ENCODE measurements at regions not wholly inside any gene's neighbourhood (a gene's known extent, or its start where the extent isn't known, plus 50 kb on each side); places are given as distances from the start of the nearest gene placed in this dataset.
A peak's percentile ranks its signal among the peaks of the same experiment; 100 is the strongest.

GRCh38 chr17:43328650-43329049 lies 70.1 kb upstream of the ARL4D start:
- no peaks in the 10 kb centered on the region for H3K36me3 Mint-ChIP-seq (ENCODE audit: insufficient read depth, unreplicated experiment)
- POLR2A ChIA-PET = interaction anchor here (0.9 to 2.5 kb wide), 6 partner anchors 10 to 57 kb away, joined by 4 to 11 read pairs (median 6); no protein-coding TSS in a partner anchor
- CTCF ChIA-PET = interaction anchor here (0.6 to 0.9 kb wide), 4 partner anchors 10 to 1854 kb away, joined by 3 read pairs; no protein-coding TSS in a partner anchor

GRCh38 chr17:43327834-43328420 lies 70.9 kb upstream of the ARL4D start:
- TF ChIP-seq CTCF (IDR thresholded peaks at IDR 0.05; ENCODE audit: unreplicated experiment) = no peak
- ChIA-PET POLR2A (interaction anchor here (0.6 to 2.5 kb wide), 6 partner anchors 11 to 129 kb away, joined by 3 to 11 read pairs (median 6); no protein-coding TSS in a partner anchor), CTCF (interaction anchor here (0.6 to 0.9 kb wide), 3 partner anchors 10 to 1854 kb away, joined by 3 read pairs; no protein-coding TSS in a partner anchor)
- Mint-ChIP-seq H3K4me3 (ENCODE audit: unreplicated experiment) (no peak overlapping the region), H3K27ac (ENCODE audit: low read depth, unreplicated experiment) (no peak overlapping the region), H3K36me3 (ENCODE audit: insufficient read depth, unreplicated experiment) (no peaks in the 10 kb centered on the region), H3K9me3 (ENCODE audit: unreplicated experiment) (no peaks in the 10 kb centered on the region), H3K27me3 (ENCODE audit: insufficient read depth, unreplicated experiment) (no peaks in the 10 kb centered on the region), H3K4me1 (ENCODE audit: insufficient read depth, unreplicated experiment) (peaks cover 12% of the 10 kb centered on the region)
- no peak for DNase-seq (ENCODE audit: unreplicated experiment)
- intact Hi-C loops (cut with micrococcal nuclease) = no loop called here
- no TSS peak for BruUV-seq (replicated peaks)

More at GRCh38 chr17:43328650-43329049, 70.1 kb upstream of the ARL4D start:
- no peak overlapping the region for H3K27ac Mint-ChIP-seq (ENCODE audit: low read depth, unreplicated experiment)
- DNase-seq (ENCODE audit: unreplicated experiment) = peak; percentile 38
- intact Hi-C loops (cut with micrococcal nuclease) = no loop called here
- no peak for TF ChIP-seq CTCF (IDR thresholded peaks at IDR 0.05; ENCODE audit: unreplicated experiment)
- H3K9me3 Mint-ChIP-seq (ENCODE audit: unreplicated experiment) = no peaks in the 10 kb centered on the region
- no peaks in the 10 kb centered on the region for H3K27me3 Mint-ChIP-seq (ENCODE audit: insufficient read depth, unreplicated experiment)
- H3K4me1 Mint-ChIP-seq (ENCODE audit: insufficient read depth, unreplicated experiment) = peaks cover 14% of the 10 kb centered on the region
- no peak overlapping the region for H3K4me3 Mint-ChIP-seq (ENCODE audit: unreplicated experiment)
- no TSS peak for BruUV-seq (replicated peaks)

GRCh38 chr17:43327421-43327820 lies 71.4 kb upstream of the ARL4D start:
- no peaks in the 10 kb centered on the region for H3K36me3 Mint-ChIP-seq (ENCODE audit: insufficient read depth, unreplicated experiment)
- ChIA-PET CTCF (no interaction called here), POLR2A (interaction anchor here (0.6 to 2.5 kb wide), 5 partner anchors 11 to 128 kb away, joined by 3 to 11 read pairs (median 8); no protein-coding TSS in a partner anchor)
- no peaks in the 10 kb centered on the region for H3K27me3 Mint-ChIP-seq (ENCODE audit: insufficient read depth, unreplicated experiment)
- H3K9me3 Mint-ChIP-seq (ENCODE audit: unreplicated experiment) = no peaks in the 10 kb centered on the region
- H3K4me1 Mint-ChIP-seq (ENCODE audit: insufficient read depth, unreplicated experiment) = peaks cover 12% of the 10 kb centered on the region
- TF ChIP-seq CTCF (IDR thresholded peaks at IDR 0.05; ENCODE audit: unreplicated experiment) = no peak
- H3K27ac Mint-ChIP-seq (ENCODE audit: low read depth, unreplicated experiment) = no peak overlapping the region
- no peak for DNase-seq (ENCODE audit: unreplicated experiment)
- BruUV-seq (replicated peaks) = no TSS peak
- intact Hi-C loops (cut with micrococcal nuclease) = no loop called here
- no peak overlapping the region for H3K4me3 Mint-ChIP-seq (ENCODE audit: unreplicated experiment)

GRCh38 chr17:43326490-43327275 lies 72.1 kb upstream of the ARL4D start:
- TF ChIP-seq CTCF (IDR thresholded peaks at IDR 0.05; ENCODE audit: unreplicated experiment) = no peak
- Mint-ChIP-seq H3K4me3 (ENCODE audit: unreplicated experiment) (no peak overlapping the region), H3K9me3 (ENCODE audit: unreplicated experiment) (no peaks in the 10 kb centered on the region), H3K4me1 (ENCODE audit: insufficient read depth, unreplicated experiment) (peaks cover 12% of the 10 kb centered on the region), H3K27me3 (ENCODE audit: insufficient read depth, unreplicated experiment) (no peaks in the 10 kb centered on the region), H3K36me3 (ENCODE audit: insufficient read depth, unreplicated experiment) (no peaks in the 10 kb centered on the region), H3K27ac (ENCODE audit: low read depth, unreplicated experiment) (no peak overlapping the region)
- no peak for DNase-seq (ENCODE audit: unreplicated experiment)
- intact Hi-C loops (cut with micrococcal nuclease) = no loop called here
- no TSS peak for BruUV-seq (replicated peaks)
- POLR2A ChIA-PET = interaction anchor here (1.4 kb wide), 1 partner anchor 34 kb away, joined by 6 read pairs; no protein-coding TSS in a partner anchor
- CTCF ChIA-PET = interaction anchor here (0.6 to 2.3 kb wide), 4 partner anchors 8 to 1669 kb away, joined by 3 to 10 read pairs (median 3); no protein-coding TSS in a partner anchor

Measured in MCF 10A (cell line).